Suppressor macrophage treated with lipopolysaccharide for 1 hour (primary cell): ENCODE measurements at regions not wholly inside any gene's neighbourhood (a gene's known extent, or its start where the extent isn't known, plus 50 kb on each side); places are given as distances from the start of the nearest gene placed in this dataset.
A peak's percentile ranks its signal among the peaks of the same experiment; 100 is the strongest.

Experiments used
- DNase-seq, 3 donors: peaks; one replicate each; pipeline ENCODE4 v3.0.0-alpha.2; 2020 to 2022

GRCh38 chr10:118173296-118173695 is 126.6 kb upstream of the RAB11FIP2 start:
- no peak for DNase-seq

- no peak for DNase-seq
Observed at GRCh38 chr10:118171861-118172260, 125.1 kb upstream of the RAB11FIP2 start.

GRCh38 chr10:118167056-118167700 is 120.4 kb upstream of the RAB11FIP2 start:
- no peak for DNase-seq

- no peak for DNase-seq
Observed at GRCh38 chr10:118163217-118163616, 116.5 kb upstream of the RAB11FIP2 start.

- DNase-seq: no peak
Observed at GRCh38 chr10:118161461-118162246, 114.9 kb upstream of the RAB11FIP2 start.

GRCh38 chr10:118153287-118153686 is 106.5 kb upstream of the RAB11FIP2 start:
- no peak for DNase-seq

- no peak for DNase-seq
Observed at GRCh38 chr10:118151461-118151860, 104.7 kb upstream of the RAB11FIP2 start.

GRCh38 chr10:118148247-118148646 is 101.5 kb upstream of the RAB11FIP2 start:
- DNase-seq: no peak

GRCh38 chr10:118145256-118145655 is 98.5 kb upstream of the RAB11FIP2 start:
- no peak for DNase-seq

- no peak for DNase-seq
Observed at GRCh38 chr10:118141471-118141870, 94.7 kb upstream of the RAB11FIP2 start.

- no peak for DNase-seq
Observed at GRCh38 chr10:118139321-118139720, 92.6 kb upstream of the RAB11FIP2 start.

- DNase-seq: no peak
Observed at GRCh38 chr10:118128675-118129074, 81.9 kb upstream of the RAB11FIP2 start.

GRCh38 chr10:118118716-118119115 is 72.0 kb upstream of the RAB11FIP2 start:
- DNase-seq: no peak

- DNase-seq: no peak
Observed at GRCh38 chr10:118116715-118117449, 70.1 kb upstream of the RAB11FIP2 start.

GRCh38 chr10:118116362-118116714 is 69.6 kb upstream of the RAB11FIP2 start:
- no peak for DNase-seq

GRCh38 chr10:118115701-118116100 is 69.0 kb upstream of the RAB11FIP2 start:
- no peak for DNase-seq

- no peak for DNase-seq
Observed at GRCh38 chr10:118114992-118115391, 68.3 kb upstream of the RAB11FIP2 start.

GRCh38 chr10:118112543-118113125 is 65.9 kb upstream of the RAB11FIP2 start:
- no peak for DNase-seq

- no peak for DNase-seq
Observed at GRCh38 chr10:118110750-118111149, 64.0 kb upstream of the RAB11FIP2 start.

GRCh38 chr10:118108194-118109026 is 61.7 kb upstream of the RAB11FIP2 start:
- DNase-seq: no peak

- DNase-seq: no peak
Observed at GRCh38 chr10:118107541-118107940, 60.8 kb upstream of the RAB11FIP2 start.

GRCh38 chr10:118107040-118107439 is 60.3 kb upstream of the RAB11FIP2 start:
- DNase-seq: no peak

- peak in 1 of 3 donors; percentile 1 for DNase-seq
Observed at GRCh38 chr10:118106426-118106825, 59.7 kb upstream of the RAB11FIP2 start.
